Right lobe of liver (tissue), 6 donors: ENCODE measurements at regions not wholly inside any gene's neighbourhood (a gene's known extent, or its start where the extent isn't known, plus 50 kb on each side); places are given as distances from the start of the nearest gene placed in this dataset.

ENCODE experiments used
- ATAC-seq, 4 donors: fragments of 200-7000 bp; cut with Tn5 transposase; one replicate each; pipeline ENCODE4 v1.9.1; 2020; ENCODE audit warnings: mild to moderate bottlenecking in 4 of 4, moderate library complexity in 4 of 4
- DNase-seq, 3 donors: peaks; one replicate each; pipeline ENCODE4 v3.0.0-alpha.2; 2020
- H3K27ac ChIP-seq, 3 donors: fragments of 200-600 bp; one replicate each; pipeline ENCODE4 v1.8.0; 2022
- H3K27me3 ChIP-seq, 2 donors: fragments of 200-600 bp; one replicate each; pipeline ENCODE4 v1.8.0; 2022
- H3K36me3 ChIP-seq, 4 donors: fragments of 200-600 bp; sonication (generic) in 1 of 4; one replicate each; pipeline versions ENCODE4 v1.5.1 to v1.8.0; 2017 to 2022; ENCODE audit warnings: control low read depth in 1 of 4
- H3K4me1 ChIP-seq, 4 donors: fragments of 200-600 bp; sonication (generic) in 1 of 4; one replicate each; pipeline versions ENCODE4 v1.5.1 to v1.8.0; 2017 to 2022; ENCODE audit warnings: control low read depth in 1 of 4
- H3K4me3 ChIP-seq, 3 donors: fragments of 200-600 bp; one replicate each; pipeline ENCODE4 v1.8.0; 2022
- H3K9me3 ChIP-seq, 4 donors: fragments of 200-600 bp; sonication (generic) in 1 of 4; one replicate each; pipeline versions ENCODE4 v1.5.1 to v1.8.0; 2017 to 2022; ENCODE audit warnings: control low read depth in 1 of 4
- POLR2A ChIP-seq: fragments of 450-650 bp; IDR thresholded peaks from one replicate; pipeline ENCODE4 v1.6.1; 2017; ENCODE audit warnings: antibody characterized with exemption, mild to moderate bottlenecking
- WGBS: methylation state at CpG from one replicate; pipeline ENCODE4 v1.1.6; 2018; ENCODE audit warnings: low coverage, low lambda C conversion rate; ENCODE audit not compliant: insufficient coverage; ENCODE audit errors: missing lambda C conversion rate; 5-methylcytosine and 5-hydroxymethylcytosine counted together
- intact Hi-C, 2 donors: fragments of 100-400 bp; cut with DNase I; formaldehyde crosslinking; loops; one replicate each; pipeline versions ENCODE4 v1.11.2 to v1.14.1; 2022
- TF ChIP-seq, protein P1 (sequence below), 4 donors: fragments of 200-600 bp in 3 of 4; fragments of 450-650 bp in 1 of 4; IDR thresholded peaks; one replicate each; pipeline versions ENCODE4 v1.5.1 to v1.8.0; 2016 to 2022; ENCODE audit warnings: antibody characterized with exemption in 4 of 4, mild to moderate bottlenecking in 2 of 4
- donor health status: DM: no; HTN: yes; CAD: no.
- donor health status: DM: no; HTN: no; CAD: no.
- donor health status: DM: no; HTN: no; CAD: no.
- donor health status: DM: no; HTN: yes; CAD: no.
- donor health status: DM: no; HTN: yes; CAD: no.

DNA sequence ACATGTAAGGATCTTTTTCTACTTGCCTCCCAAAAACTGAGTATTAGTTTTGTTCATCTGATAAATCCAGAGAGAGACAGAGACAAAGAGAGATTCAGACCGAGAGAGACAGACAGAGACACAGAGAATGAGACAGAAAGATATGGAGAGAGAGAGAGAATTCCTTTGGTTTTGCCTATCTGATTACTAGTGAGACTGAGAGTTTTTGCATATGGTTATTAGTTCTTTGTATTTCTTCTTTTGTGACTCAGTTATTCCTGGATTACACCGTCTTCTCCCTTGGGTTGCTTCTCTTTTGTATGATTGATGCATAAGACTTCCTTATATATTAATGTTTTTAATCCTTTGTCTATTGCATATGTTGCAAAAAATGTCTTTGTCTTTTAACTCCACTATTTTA is 91.2 kb upstream of the SPATA31C2 start:
- H3K9me3 ChIP-seq: no peaks in the 10 kb centered on the region
- ATAC-seq: no peak
- TF ChIP-seq, protein P1, sequence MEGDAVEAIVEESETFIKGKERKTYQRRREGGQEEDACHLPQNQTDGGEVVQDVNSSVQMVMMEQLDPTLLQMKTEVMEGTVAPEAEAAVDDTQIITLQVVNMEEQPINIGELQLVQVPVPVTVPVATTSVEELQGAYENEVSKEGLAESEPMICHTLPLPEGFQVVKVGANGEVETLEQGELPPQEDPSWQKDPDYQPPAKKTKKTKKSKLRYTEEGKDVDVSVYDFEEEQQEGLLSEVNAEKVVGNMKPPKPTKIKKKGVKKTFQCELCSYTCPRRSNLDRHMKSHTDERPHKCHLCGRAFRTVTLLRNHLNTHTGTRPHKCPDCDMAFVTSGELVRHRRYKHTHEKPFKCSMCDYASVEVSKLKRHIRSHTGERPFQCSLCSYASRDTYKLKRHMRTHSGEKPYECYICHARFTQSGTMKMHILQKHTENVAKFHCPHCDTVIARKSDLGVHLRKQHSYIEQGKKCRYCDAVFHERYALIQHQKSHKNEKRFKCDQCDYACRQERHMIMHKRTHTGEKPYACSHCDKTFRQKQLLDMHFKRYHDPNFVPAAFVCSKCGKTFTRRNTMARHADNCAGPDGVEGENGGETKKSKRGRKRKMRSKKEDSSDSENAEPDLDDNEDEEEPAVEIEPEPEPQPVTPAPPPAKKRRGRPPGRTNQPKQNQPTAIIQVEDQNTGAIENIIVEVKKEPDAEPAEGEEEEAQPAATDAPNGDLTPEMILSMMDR (IDR thresholded peaks at IDR 0.05): no peak
- no peak for TF ChIP-seq POLR2A
- no peaks in the 10 kb centered on the region for H3K27me3 ChIP-seq
- H3K4me3 ChIP-seq: no peak overlapping the region
- H3K27ac ChIP-seq: no peak overlapping the region
- H3K4me1 ChIP-seq: no peaks in the 10 kb centered on the region
- DNase-seq: no peak
- H3K36me3 ChIP-seq: no peaks in the 10 kb centered on the region
- intact Hi-C loops: no loop called here
- 60% methylated on average over 2 of the region's 2 CpGs for WGBS

DNA sequence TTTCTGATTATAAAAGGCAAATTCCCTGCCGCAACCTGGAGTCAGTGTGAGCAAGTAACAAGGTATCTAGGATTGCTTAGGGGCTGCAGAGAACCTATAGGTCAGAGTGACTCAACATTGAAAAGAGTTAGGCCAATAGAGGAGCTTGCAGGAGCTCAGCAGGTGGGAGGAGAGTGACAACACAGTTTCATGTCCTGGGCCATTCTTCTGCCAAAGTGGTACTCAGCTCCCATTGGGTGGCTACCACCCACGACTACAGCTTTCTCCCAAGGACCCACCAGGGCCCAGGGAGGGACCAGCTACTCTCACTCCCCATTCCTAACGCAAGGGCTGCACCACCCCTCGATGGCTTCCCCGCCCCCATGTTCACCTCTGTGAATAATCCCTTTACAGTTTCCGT is 86.7 kb upstream of the SPATA31C2 start:
- WGBS: 60% methylated on average over 2 of the region's 6 CpGs
- Histone ChIP-seq H3K36me3 (no peaks in the 10 kb centered on the region), H3K27ac (no peak overlapping the region), H3K4me3 (no peak overlapping the region), H3K27me3 (no peaks in the 10 kb centered on the region), H3K9me3 (no peaks in the 10 kb centered on the region), H3K4me1 (no peaks in the 10 kb centered on the region)
- TF ChIP-seq, protein P1 (IDR thresholded peaks at IDR 0.05): no peak
- TF ChIP-seq POLR2A: no peak
- no peak for ATAC-seq
- DNase-seq: no peak
- intact Hi-C loops: no loop called here

DNA sequence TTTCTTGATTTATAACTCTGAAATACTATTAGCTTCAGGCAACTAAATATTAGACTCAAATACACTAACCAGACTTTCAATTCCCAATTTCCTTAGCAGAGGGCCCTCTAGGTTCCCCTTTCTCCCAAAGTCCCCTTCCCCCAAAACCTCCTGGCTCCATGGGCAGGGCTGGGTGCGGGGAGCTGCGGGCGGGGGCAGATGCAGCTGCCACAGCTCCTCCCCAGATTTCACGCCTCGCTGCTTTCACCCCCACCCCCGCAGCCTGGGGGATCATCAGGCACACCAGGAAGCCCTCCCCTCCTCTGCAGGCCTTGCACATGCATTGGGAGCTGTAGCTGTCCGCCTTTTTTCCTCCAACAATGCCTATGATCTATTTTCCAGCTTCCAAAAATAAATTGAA is 82.8 kb upstream of the SPATA31C2 start:
- TF ChIP-seq, protein P1 (IDR thresholded peaks at IDR 0.05): no peak
- no peak for TF ChIP-seq POLR2A
- H3K4me3 ChIP-seq: no peak overlapping the region
- 59% methylated on average over 7 of the region's 7 CpGs for WGBS
- H3K27ac ChIP-seq: no peak overlapping the region
- no peaks in the 10 kb centered on the region for H3K27me3 ChIP-seq
- ATAC-seq (peak in 1 of 4 donors; percentile 42), DNase-seq (no peak)
- no peaks in the 10 kb centered on the region for H3K4me1 ChIP-seq
- intact Hi-C loops: no loop called here
- no peaks in the 10 kb centered on the region for H3K9me3 ChIP-seq
- no peaks in the 10 kb centered on the region for H3K36me3 ChIP-seq

DNA sequence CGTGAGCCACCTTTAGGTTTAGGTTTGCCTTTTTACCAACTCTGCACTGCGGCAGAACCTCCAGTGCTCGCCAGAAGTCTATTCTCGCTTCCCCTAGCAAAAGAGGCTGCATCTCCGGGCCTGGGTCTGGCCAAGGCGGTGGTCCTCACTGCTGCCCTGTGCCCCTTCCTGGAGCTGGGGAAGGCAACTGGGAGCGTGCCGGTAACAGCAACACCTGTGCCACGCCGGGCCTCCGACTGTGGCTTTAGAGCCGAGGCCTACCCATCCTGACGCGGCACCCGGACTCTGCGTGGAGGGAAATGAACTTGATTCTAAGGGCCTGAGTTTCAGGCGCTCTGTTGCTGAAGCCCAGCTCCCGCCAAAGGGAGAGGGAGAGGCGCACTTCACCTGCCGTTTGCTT is 82.4 kb upstream of the SPATA31C2 start:
- ATAC-seq: no peak
- no peaks in the 10 kb centered on the region for H3K4me1 ChIP-seq
- H3K9me3 ChIP-seq: no peaks in the 10 kb centered on the region
- no peak for DNase-seq
- intact Hi-C loops: no loop called here
- H3K4me3 ChIP-seq: no peak overlapping the region
- no peaks in the 10 kb centered on the region for H3K27me3 ChIP-seq
- H3K36me3 ChIP-seq: no peaks in the 10 kb centered on the region
- TF ChIP-seq, protein P1 (IDR thresholded peaks at IDR 0.05): no peak
- TF ChIP-seq POLR2A: no peak
- 72% methylated on average over 8 of the region's 20 CpGs for WGBS
- no peak overlapping the region for H3K27ac ChIP-seq

DNA sequence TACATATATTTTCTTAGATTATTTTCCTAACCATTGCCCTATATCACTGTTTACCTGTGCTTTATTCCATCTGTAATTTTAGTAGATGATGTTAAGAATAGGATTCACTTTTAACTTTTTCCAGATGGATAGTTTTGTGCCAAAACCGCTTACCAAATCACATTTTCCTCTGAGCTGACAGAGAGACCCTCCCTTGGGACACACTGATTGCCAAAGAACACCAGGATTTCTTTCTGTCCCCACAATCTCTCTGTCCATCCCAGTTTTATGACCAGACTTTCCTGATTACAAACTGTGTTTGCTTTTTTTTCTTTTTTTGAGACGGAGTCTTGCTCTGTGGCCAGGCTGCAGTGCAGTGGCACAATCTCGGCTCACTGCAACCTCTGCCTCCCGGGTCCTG is 81.3 kb upstream of the SPATA31C2 start:
- H3K27me3 ChIP-seq: no peaks in the 10 kb centered on the region
- WGBS: 72% methylated on average over 4 of the region's 4 CpGs
- H3K9me3 ChIP-seq: no peaks in the 10 kb centered on the region
- no peaks in the 10 kb centered on the region for H3K36me3 ChIP-seq
- ATAC-seq (no peak), DNase-seq (no peak)
- TF ChIP-seq, protein P1 (IDR thresholded peaks at IDR 0.05): no peak
- TF ChIP-seq POLR2A: no peak
- H3K27ac ChIP-seq: no peak overlapping the region
- no peaks in the 10 kb centered on the region for H3K4me1 ChIP-seq
- H3K4me3 ChIP-seq: no peak overlapping the region
- intact Hi-C loops: no loop called here
